ENCODE measurements at regions not wholly inside any gene's neighbourhood (a gene's known extent, or its start where the extent isn't known, plus 50 kb on each side); places are given as distances from the start of the nearest gene placed in this dataset.

DNA sequence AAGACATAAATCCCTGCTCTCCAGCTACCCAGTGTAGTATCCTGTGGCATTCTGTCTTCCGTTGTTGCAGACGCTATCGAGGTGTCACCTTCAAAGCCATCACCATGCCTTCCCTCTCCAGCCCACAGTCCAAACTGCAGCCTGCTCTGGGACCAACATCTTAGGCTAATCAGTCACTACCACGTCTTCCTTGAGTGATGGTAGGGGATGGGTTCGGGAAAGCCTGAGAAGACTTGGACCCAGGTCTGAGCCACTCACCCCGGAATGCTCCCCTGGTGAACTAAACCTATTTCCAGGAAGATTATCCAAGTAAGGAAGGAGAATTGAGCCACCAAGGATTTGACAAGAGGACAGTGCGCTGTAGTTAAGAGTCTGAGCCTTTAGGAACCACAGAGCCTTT lies 52.9 kb upstream of the IRX1 start:
- Mint-ChIP-seq H3K36me3 (ENCODE audit: unreplicated experiment) (no peaks in the 10 kb centered on the region), H3K27me3 (ENCODE audit: unreplicated experiment) (no peaks in the 10 kb centered on the region), H3K4me3 (ENCODE audit: unreplicated experiment) (no peak overlapping the region), H3K4me1 (ENCODE audit: low read depth, unreplicated experiment) (no peaks in the 10 kb centered on the region), H3K27ac (ENCODE audit: unreplicated experiment) (no peak overlapping the region), H3K9me3 (ENCODE audit: unreplicated experiment) (no peaks in the 10 kb centered on the region)
- TF ChIP-seq, protein P1, sequence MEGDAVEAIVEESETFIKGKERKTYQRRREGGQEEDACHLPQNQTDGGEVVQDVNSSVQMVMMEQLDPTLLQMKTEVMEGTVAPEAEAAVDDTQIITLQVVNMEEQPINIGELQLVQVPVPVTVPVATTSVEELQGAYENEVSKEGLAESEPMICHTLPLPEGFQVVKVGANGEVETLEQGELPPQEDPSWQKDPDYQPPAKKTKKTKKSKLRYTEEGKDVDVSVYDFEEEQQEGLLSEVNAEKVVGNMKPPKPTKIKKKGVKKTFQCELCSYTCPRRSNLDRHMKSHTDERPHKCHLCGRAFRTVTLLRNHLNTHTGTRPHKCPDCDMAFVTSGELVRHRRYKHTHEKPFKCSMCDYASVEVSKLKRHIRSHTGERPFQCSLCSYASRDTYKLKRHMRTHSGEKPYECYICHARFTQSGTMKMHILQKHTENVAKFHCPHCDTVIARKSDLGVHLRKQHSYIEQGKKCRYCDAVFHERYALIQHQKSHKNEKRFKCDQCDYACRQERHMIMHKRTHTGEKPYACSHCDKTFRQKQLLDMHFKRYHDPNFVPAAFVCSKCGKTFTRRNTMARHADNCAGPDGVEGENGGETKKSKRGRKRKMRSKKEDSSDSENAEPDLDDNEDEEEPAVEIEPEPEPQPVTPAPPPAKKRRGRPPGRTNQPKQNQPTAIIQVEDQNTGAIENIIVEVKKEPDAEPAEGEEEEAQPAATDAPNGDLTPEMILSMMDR (IDR thresholded peaks at IDR 0.05; ENCODE audit: partially characterized antibody, unreplicated experiment): no peak
- DNase-seq: no peak

DNA sequence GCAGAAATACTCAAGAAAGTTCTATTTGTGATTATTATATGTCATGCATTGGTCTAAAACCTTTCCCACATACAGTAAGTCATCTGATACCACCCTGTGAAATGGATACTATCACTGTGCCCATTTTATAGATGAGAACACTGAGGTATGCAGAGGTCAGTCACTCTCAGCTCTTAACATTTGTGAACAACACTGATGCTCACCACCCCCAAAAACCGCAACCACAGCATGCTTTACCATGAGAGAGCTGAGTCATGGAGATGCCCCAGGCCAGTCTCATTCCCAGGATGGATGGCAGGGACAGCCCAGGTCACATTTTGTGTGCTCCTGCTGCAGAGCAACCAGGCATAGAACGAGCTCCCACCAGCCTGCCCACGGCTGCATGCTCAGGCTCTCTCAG lies 53.5 kb upstream of the IRX1 start:
- DNase-seq: no peak
- TF ChIP-seq, protein P1 (IDR thresholded peaks at IDR 0.05; ENCODE audit: partially characterized antibody, unreplicated experiment): no peak
- no peak overlapping the region for H3K27ac Mint-ChIP-seq (ENCODE audit: unreplicated experiment)
- no peak overlapping the region for H3K4me3 Mint-ChIP-seq (ENCODE audit: unreplicated experiment)
- no peaks in the 10 kb centered on the region for H3K27me3 Mint-ChIP-seq (ENCODE audit: unreplicated experiment)
- no peaks in the 10 kb centered on the region for H3K9me3 Mint-ChIP-seq (ENCODE audit: unreplicated experiment)
- no peaks in the 10 kb centered on the region for H3K4me1 Mint-ChIP-seq (ENCODE audit: low read depth, unreplicated experiment)
- no peaks in the 10 kb centered on the region for H3K36me3 Mint-ChIP-seq (ENCODE audit: unreplicated experiment)

DNA sequence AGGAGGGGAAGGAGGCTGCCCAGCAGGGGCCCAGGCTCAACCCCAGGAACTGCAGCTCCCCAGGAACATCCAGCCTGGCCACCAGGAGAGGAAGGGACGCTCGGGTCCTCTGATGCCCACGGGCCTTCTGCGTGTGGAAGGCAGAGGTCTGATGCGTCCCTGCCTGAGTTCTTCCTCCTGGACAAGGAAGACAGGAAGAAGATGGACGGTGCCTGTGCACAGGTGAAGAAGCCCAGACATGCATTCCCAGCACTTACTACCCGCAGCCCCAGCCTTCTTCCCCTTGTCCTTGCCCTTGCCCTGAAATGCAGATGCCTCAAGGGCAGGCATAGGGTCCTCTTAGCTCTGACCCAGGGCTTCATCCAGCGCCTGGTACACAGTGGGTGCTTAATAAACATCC lies 56.7 kb upstream of the IRX1 start:
- H3K9me3 Mint-ChIP-seq (ENCODE audit: unreplicated experiment): peaks cover 4% of the 10 kb centered on the region
- H3K36me3 Mint-ChIP-seq (ENCODE audit: unreplicated experiment): peaks cover 7% of the 10 kb centered on the region
- no peak overlapping the region for H3K4me3 Mint-ChIP-seq (ENCODE audit: unreplicated experiment)
- H3K4me1 Mint-ChIP-seq (ENCODE audit: low read depth, unreplicated experiment): no peaks in the 10 kb centered on the region
- DNase-seq: no peak
- no peak overlapping the region for H3K27ac Mint-ChIP-seq (ENCODE audit: unreplicated experiment)
- TF ChIP-seq, protein P1 (IDR thresholded peaks at IDR 0.05; ENCODE audit: partially characterized antibody, unreplicated experiment): no peak
- H3K27me3 Mint-ChIP-seq (ENCODE audit: unreplicated experiment): no peaks in the 10 kb centered on the region

DNA sequence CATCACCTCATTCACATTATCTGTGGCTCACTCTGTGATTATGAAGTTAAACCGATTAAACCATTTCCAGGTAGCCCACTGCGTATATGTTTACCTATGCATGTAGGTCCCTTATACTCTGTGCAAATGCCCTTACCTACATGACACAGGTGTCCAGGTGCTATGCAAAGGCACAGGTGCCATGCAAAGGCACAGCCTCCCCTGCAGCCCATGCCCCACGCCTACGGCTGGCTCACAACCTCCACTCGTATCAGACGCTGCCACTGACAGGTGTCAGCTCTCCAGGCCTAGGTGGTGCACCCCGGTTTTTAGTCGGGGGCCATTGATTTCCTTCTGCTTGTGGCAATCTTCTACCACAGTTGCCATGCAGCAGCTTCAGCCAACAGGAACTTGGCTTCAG lies 57.7 kb upstream of the IRX1 start:
- TF ChIP-seq, protein P1 (IDR thresholded peaks at IDR 0.05; ENCODE audit: partially characterized antibody, unreplicated experiment): no peak

DNA sequence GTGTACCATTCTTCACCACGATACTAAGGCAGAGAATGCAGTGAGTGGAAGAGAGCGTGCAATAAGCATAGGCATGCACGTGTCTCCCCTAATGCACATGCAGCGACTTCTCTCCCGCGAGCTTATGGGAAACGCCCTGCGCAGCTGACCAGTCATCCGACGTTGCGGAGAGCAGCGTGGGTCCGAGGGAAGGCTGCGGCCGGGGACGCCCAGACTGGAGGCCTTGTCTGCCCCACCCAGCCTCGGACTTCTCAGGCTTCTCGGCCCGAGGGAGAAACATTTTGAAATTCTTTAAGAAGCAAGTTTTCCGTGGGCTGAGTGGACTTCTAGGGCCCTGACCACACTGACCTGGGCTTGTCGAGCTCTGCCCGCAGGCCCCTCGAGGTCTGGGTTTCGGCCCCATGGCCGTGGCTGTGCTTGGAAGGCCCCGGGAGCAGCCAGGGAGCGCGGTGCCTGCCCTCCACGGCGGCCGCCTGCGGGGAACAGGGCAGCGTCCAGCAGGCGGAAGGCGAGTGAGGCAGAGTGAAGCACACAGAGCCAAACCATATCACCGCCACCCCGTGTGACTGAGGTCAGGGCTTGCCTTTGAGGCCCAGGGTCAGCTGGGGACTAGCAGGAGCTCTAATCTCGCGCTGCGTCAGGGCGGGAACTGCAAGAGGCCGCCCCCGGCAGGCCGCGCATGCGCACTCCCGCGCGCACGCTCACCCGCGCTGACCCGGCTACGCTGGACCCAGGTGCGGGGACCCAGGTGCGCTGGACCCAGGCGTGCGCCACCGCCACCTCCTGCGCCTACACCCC lies 60.0 kb upstream of the IRX1 start:
- Mint-ChIP-seq H3K36me3 (ENCODE audit: unreplicated experiment) (peaks cover 7% of the 10 kb centered on the region), H3K4me1 (ENCODE audit: low read depth, unreplicated experiment) (no peaks in the 10 kb centered on the region), H3K27ac (ENCODE audit: unreplicated experiment) (no peak overlapping the region), H3K9me3 (ENCODE audit: unreplicated experiment) (peaks cover 6% of the 10 kb centered on the region), H3K27me3 (ENCODE audit: unreplicated experiment) (peaks cover 2% of the 10 kb centered on the region), H3K4me3 (ENCODE audit: unreplicated experiment) (no peak overlapping the region)
- TF ChIP-seq, protein P1 (IDR thresholded peaks at IDR 0.05; ENCODE audit: partially characterized antibody, unreplicated experiment): no peak
- DNase-seq: no peak

More for the DNA sequence above, 57.7 kb upstream of the IRX1 start:
- Mint-ChIP-seq H3K4me1 (ENCODE audit: low read depth, unreplicated experiment) (no peaks in the 10 kb centered on the region), H3K27ac (ENCODE audit: unreplicated experiment) (no peak overlapping the region), H3K36me3 (ENCODE audit: unreplicated experiment) (peaks cover 7% of the 10 kb centered on the region), H3K4me3 (ENCODE audit: unreplicated experiment) (no peak overlapping the region), H3K9me3 (ENCODE audit: unreplicated experiment) (peaks cover 4% of the 10 kb centered on the region), H3K27me3 (ENCODE audit: unreplicated experiment) (no peaks in the 10 kb centered on the region)
- no peak for DNase-seq

Data from glutamatergic neuron (in vitro differentiated cells).